HepG2 (cell line): ENCODE measurements at regions not wholly inside any gene's neighbourhood (a gene's known extent, or its start where the extent isn't known, plus 50 kb on each side); places are given as distances from the start of the nearest gene placed in this dataset.

Source experiments
- ATAC-seq: fragments of 200-7000 bp; cut with Tn5 transposase; 3 replicates; pipeline ENCODE4 v1.9.1; 2020; ENCODE audit warnings: mild to moderate bottlenecking, moderate library complexity
- BruUV-seq: library from RNA; stranded (reverse); fragments of 400-500 nt; replicated peaks from 2 replicates; lab custom pipeline; 2021; lab: Mats Ljungman, UMichigan
- CTCF ChIA-PET: fragments of 300-600 bp; formaldehyde crosslinking; extraction: SDS; loops from one replicate; lab custom pipeline; 2021; ENCODE audit warnings: low total read pairs, inconsistent platforms, low intra/inter-chr PET ratio; lab: Yijun Ruan, JAX
- POLR2A ChIA-PET: fragments of 350-600 bp; sonication (Branson Sonifier 250); formaldehyde crosslinking; loops from one replicate; lab custom pipeline; 2020; ENCODE audit warnings: antibody characterized with exemption, inconsistent platforms; lab: Yijun Ruan, JAX
- DNase-seq: peaks from one replicate; pipeline ENCODE4 v3.0.0-alpha.2; 2015; ENCODE audit warnings: low spot score
- FAIRE-seq: peaks from 3 replicates; lab custom pipeline; 2011; peaks lifted over from hg19 to GRCh38; lab: Jason Lieb, UNC
- H2AFZ ChIP-seq: one replicate; pipeline ENCODE4 v1.6.1; 2011; ENCODE audit warnings: low read length, inconsistent platforms
- H3K27ac ChIP-seq: fragments of 300-600 bp; 3 replicates; pipeline ENCODE4 v1.8.0; 2011; ENCODE audit warnings: mixed run types, mild to moderate bottlenecking, mixed read lengths, low read length, inconsistent platforms; ENCODE audit not compliant: insufficient read depth; ENCODE audit errors: extremely low read length
- H3K27me3 ChIP-seq, 2 experiments: fragments of 200-600 bp in 1 of 2; 2 replicates in 1 of 2; 3 replicates in 1 of 2; pipeline versions ENCODE4 v1.6.0 to v1.8.0; 2011; ENCODE audit warnings: low read length in 2 of 2, mild to moderate bottlenecking in 2 of 2, moderate library complexity in 2 of 2, inconsistent platforms in 1 of 2; ENCODE audit not compliant: insufficient read depth in 2 of 2, control insufficient read depth in 1 of 2
- H3K36me3 ChIP-seq, 2 experiments: fragments of 200-600 bp in 1 of 2; replicated peaks in 1 of 2; 2 replicates in 1 of 2; 3 replicates in 1 of 2; pipeline versions ENCODE4 v1.5.1 to v1.8.0; 2011; ENCODE audit warnings: low read length in 2 of 2, inconsistent platforms in 1 of 2; ENCODE audit not compliant: insufficient read depth in 2 of 2, control insufficient read depth in 1 of 2
- H3K4me1 ChIP-seq: 2 replicates; pipeline ENCODE4 v1.5.1; 2012; ENCODE audit warnings: low read length, inconsistent platforms; ENCODE audit not compliant: insufficient read depth
- H3K4me2 ChIP-seq: 2 replicates; pipeline ENCODE4 v1.6.0; 2011; ENCODE audit warnings: low read depth, low read length, inconsistent platforms
- H3K4me3 ChIP-seq, 3 experiments: fragments of 200-600 bp in 1 of 3; sonication (generic), shearing (Covaris generic) in 1 of 3; replicated peaks in 1 of 3; 2 replicates each; pipeline ENCODE4 v1.5.1; 2011 to 2016; ENCODE audit warnings: low read length in 3 of 3, inconsistent platforms in 2 of 3, low read depth in 2 of 3, mild to moderate bottlenecking in 2 of 3, control low read depth in 1 of 3, mixed read lengths in 1 of 3; ENCODE audit not compliant: insufficient read depth in 1 of 3
- H3K79me2 ChIP-seq: one replicate; pipeline ENCODE4 v1.6.1; 2011; ENCODE audit warnings: low read length, inconsistent platforms; ENCODE audit not compliant: insufficient read depth
- H3K9ac ChIP-seq: 2 replicates; pipeline ENCODE4 v1.6.0; 2011; ENCODE audit warnings: mild to moderate bottlenecking, low read depth, low read length, inconsistent platforms; ENCODE audit not compliant: insufficient read depth
- H3K9me3 ChIP-seq: 2 replicates; pipeline ENCODE4 v1.5.1; 2012; ENCODE audit warnings: mild to moderate bottlenecking, low read length
- H4K20me1 ChIP-seq: 2 replicates; pipeline ENCODE4 v1.6.0; 2011; ENCODE audit warnings: inconsistent platforms, mild to moderate bottlenecking, low read length, moderate library complexity; ENCODE audit not compliant: insufficient read depth
- HNRNPK ChIP-seq: fragments of 200-400 bp; formaldehyde crosslinking; IDR thresholded peaks from 2 replicates; pipeline ENCODE4 v1.6.1; 2018; ENCODE audit warnings: low read length, low read depth, moderate library complexity, mild to moderate bottlenecking; ENCODE audit not compliant: poor library complexity, severe bottlenecking
- PITX1 ChIP-seq: sonication (generic); formaldehyde crosslinking; IDR thresholded peaks from 2 replicates; pipeline ENCODE4 v1.5.1; 2020; ENCODE audit warnings: mild to moderate bottlenecking, missing genetic modification reagents
- SUZ12 ChIP-seq: fragments of 150-350 bp; IDR thresholded peaks from 2 replicates; pipeline ENCODE4 v1.6.1; 2014; ENCODE audit warnings: low read depth, low read length
- TSC22D2 ChIP-seq: sonication (generic); formaldehyde crosslinking; IDR thresholded peaks from 2 replicates; pipeline ENCODE4 v1.5.1; 2020; ENCODE audit warnings: missing genetic modification reagents, mild to moderate bottlenecking, borderline replicate concordance
- ZFP62 ChIP-seq: sonication (generic); formaldehyde crosslinking; IDR thresholded peaks from 2 replicates; pipeline ENCODE4 v1.4.0; 2020; ENCODE audit warnings: missing genetic modification reagents
- ZNF235 ChIP-seq: sonication (generic); formaldehyde crosslinking; IDR thresholded peaks from 2 replicates; pipeline ENCODE4 v1.8.1; 2023; ENCODE audit warnings: mild to moderate bottlenecking, missing genetic modification reagents, borderline replicate concordance
- ZNF326 ChIP-seq: sonication (generic); formaldehyde crosslinking; IDR thresholded peaks from 2 replicates; pipeline ENCODE4 v1.4.0; 2020; ENCODE audit warnings: missing genetic modification reagents, borderline replicate concordance
- ZNF839 ChIP-seq: sonication (generic); formaldehyde crosslinking; IDR thresholded peaks from 2 replicates; pipeline ENCODE4 v1.4.0; 2020; ENCODE audit warnings: missing genetic modification reagents, mild to moderate bottlenecking, borderline replicate concordance
- WGBS: methylation state at CpG from one replicate; pipeline ENCODE4 v1.1.6; 2017; ENCODE audit warnings: low lambda C conversion rate; 5-methylcytosine and 5-hydroxymethylcytosine counted together
- in situ Hi-C: cut with HindIII; loops from 2 replicates; pipeline ENCODE4 v1.10.0; 2017; ENCODE audit warnings: low pct_unique_long_range_greater_than_20kb; ENCODE audit not compliant: extremely low pct_ligation_motif_present
- intact Hi-C: fragments of 100-400 bp; cut with micrococcal nuclease; formaldehyde crosslinking; loops from one replicate; pipeline ENCODE4 v1.10.0; 2022; ENCODE audit not compliant: unreplicated experiment
- TF ChIP-seq, protein P1 (sequence below): sonication (generic); formaldehyde crosslinking; IDR thresholded peaks from 2 replicates; pipeline ENCODE4 v1.8.1; 2023; ENCODE audit warnings: mild to moderate bottlenecking, missing genetic modification reagents, borderline replicate concordance
- TF ChIP-seq, protein P2 (sequence below): sonication (generic); formaldehyde crosslinking; conservative IDR thresholded peaks from 2 replicates; pipeline ENCODE4 v1.4.0; 2020; ENCODE audit warnings: mild to moderate bottlenecking, missing genetic modification reagents, moderate library complexity
- TF ChIP-seq, protein P3 (sequence below): sonication (generic); formaldehyde crosslinking; IDR thresholded peaks from 2 replicates; pipeline ENCODE4 v1.8.0; 2022; ENCODE audit warnings: mild to moderate bottlenecking, missing genetic modification reagents, borderline replicate concordance
- TF ChIP-seq, protein P4 (sequence below): sonication (generic); formaldehyde crosslinking; IDR thresholded peaks from 2 replicates; pipeline ENCODE4 v1.5.0; 2020; ENCODE audit warnings: mild to moderate bottlenecking, low read depth, missing genetic modification reagents, borderline replicate concordance
- TF ChIP-seq, protein P5 (sequence below): IDR thresholded peaks from 2 replicates; pipeline ENCODE4 v1.6.1; 2016; ENCODE audit warnings: low read depth, control low read depth

GRCh38 chr18:40932862-40933261 lies 1022.2 kb upstream of the PIK3C3 start:
- Histone ChIP-seq H3K27ac (no peak overlapping the region), H4K20me1 (no peaks in the 10 kb centered on the region), H3K4me3 (no peak overlapping the region), H2AFZ (no peak overlapping the region), H3K4me2 (no peak overlapping the region), H3K9ac (no peak overlapping the region), H3K9me3 (no peaks in the 10 kb centered on the region), H3K27me3 (no peaks in the 10 kb centered on the region), H3K4me1 (no peaks in the 10 kb centered on the region), H3K36me3 (no peaks in the 10 kb centered on the region), H3K79me2 (no peaks in the 10 kb centered on the region)
- DNase-seq (no peak), ATAC-seq (no peak), FAIRE-seq (no peak)
- intact Hi-C loops (no loop called here), in situ Hi-C loops (loop anchor here (10.0 to 25.0 kb wide), 3 partner anchors 462 to 979 kb away; no protein-coding TSS in a partner anchor)
- ChIA-PET POLR2A (no interaction called here), CTCF (no interaction called here)
- no peak for TF ChIP-seq ZNF235 (CRISPR knock-in tag)
- no peak for TF ChIP-seq TSC22D2 (CRISPR knock-in tag)
- TF ChIP-seq SUZ12: no peak
- TF ChIP-seq ZNF839 (CRISPR knock-in tag): no peak
- TF ChIP-seq ZFP62 (CRISPR knock-in tag): no peak
- TF ChIP-seq PITX1 (CRISPR knock-in tag): no peak
- TF ChIP-seq, protein P1, sequence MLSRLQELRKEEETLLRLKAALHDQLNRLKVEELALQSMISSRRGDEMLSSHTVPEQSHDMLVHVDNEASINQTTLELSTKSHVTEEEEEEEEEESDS (CRISPR knock-in tag): no peak
- TF ChIP-seq HNRNPK: no peak
- TF ChIP-seq, protein P2, sequence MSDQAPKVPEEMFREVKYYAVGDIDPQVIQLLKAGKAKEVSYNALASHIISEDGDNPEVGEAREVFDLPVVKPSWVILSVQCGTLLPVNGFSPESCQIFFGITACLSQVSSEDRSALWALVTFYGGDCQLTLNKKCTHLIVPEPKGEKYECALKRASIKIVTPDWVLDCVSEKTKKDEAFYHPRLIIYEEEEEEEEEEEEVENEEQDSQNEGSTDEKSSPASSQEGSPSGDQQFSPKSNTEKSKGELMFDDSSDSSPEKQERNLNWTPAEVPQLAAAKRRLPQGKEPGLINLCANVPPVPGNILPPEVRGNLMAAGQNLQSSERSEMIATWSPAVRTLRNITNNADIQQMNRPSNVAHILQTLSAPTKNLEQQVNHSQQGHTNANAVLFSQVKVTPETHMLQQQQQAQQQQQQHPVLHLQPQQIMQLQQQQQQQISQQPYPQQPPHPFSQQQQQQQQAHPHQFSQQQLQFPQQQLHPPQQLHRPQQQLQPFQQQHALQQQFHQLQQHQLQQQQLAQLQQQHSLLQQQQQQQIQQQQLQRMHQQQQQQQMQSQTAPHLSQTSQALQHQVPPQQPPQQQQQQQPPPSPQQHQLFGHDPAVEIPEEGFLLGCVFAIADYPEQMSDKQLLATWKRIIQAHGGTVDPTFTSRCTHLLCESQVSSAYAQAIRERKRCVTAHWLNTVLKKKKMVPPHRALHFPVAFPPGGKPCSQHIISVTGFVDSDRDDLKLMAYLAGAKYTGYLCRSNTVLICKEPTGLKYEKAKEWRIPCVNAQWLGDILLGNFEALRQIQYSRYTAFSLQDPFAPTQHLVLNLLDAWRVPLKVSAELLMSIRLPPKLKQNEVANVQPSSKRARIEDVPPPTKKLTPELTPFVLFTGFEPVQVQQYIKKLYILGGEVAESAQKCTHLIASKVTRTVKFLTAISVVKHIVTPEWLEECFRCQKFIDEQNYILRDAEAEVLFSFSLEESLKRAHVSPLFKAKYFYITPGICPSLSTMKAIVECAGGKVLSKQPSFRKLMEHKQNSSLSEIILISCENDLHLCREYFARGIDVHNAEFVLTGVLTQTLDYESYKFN: no peak
- no peak for TF ChIP-seq ZNF326 (CRISPR knock-in tag)
- TF ChIP-seq, protein P3, sequence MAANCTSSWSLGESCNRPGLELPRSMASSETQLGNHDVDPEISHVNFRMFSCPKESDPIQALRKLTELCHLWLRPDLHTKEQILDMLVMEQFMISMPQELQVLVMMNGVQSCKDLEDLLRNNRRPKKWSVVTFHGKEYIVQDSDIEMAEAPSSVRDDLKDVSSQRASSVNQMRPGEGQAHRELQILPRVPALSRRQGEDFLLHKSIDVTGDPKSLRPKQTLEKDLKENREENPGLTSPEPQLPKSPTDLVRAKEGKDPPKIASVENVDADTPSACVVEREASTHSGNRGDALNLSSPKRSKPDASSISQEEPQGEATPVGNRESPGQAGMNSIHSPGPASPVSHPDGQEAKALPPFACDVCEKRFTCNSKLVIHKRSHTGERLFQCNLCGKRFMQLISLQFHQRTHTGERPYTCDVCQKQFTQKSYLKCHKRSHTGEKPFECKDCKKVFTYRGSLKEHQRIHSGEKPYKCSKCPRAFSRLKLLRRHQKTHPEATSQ: no peak
- TF ChIP-seq, protein P4, sequence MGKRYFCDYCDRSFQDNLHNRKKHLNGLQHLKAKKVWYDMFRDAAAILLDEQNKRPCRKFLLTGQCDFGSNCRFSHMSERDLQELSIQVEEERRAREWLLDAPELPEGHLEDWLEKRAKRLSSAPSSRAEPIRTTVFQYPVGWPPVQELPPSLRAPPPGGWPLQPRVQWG (CRISPR knock-in tag): no peak
- TF ChIP-seq, protein P5, sequence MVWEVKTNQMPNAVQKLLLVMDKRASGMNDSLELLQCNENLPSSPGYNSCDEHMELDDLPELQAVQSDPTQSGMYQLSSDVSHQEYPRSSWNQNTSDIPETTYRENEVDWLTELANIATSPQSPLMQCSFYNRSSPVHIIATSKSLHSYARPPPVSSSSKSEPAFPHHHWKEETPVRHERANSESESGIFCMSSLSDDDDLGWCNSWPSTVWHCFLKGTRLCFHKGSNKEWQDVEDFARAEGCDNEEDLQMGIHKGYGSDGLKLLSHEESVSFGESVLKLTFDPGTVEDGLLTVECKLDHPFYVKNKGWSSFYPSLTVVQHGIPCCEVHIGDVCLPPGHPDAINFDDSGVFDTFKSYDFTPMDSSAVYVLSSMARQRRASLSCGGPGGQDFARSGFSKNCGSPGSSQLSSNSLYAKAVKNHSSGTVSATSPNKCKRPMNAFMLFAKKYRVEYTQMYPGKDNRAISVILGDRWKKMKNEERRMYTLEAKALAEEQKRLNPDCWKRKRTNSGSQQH (CRISPR knock-in tag): no peak
- 96% methylated on average over 2 of the region's 2 CpGs for WGBS
- no TSS peak for BruUV-seq
